ENCODE measurements at regions not wholly inside any gene's neighbourhood (a gene's known extent, or its start where the extent isn't known, plus 50 kb on each side); places are given as distances from the start of the nearest gene placed in this dataset.
A peak's percentile ranks its signal among the peaks of the same experiment; 100 is the strongest.

DNA sequence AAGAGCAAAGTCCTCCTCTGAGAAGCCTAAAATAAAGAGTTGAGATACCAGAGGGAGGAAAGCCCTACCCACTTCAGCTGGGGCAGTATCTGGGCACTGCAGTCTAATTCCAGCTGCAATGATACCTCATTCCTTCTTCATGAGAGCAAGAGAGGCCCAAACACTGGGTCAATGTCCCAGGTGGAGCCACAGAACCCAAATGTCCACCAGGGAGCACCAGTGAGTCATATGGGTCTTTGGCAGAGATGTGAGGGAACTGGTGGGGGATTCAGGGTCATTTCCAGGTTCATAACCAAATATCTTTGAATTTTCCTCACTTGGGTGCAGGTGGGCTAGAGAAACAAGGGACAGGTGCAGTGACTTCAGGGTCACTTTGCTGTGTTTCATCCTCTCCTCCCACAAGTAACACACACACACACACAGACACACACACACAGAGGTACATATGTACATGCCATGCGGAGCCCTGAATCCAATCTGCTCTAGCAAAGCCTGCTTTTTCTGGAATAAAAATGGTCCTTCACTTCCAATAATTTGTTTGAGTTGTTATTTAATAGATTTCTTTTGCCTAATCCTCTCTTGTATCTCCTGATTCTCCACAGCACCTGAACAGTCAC, 585.4 kb downstream of the SOX6 start:
- DNase-seq (ENCODE audit: low read depth), result peak; percentile 24

DNA sequence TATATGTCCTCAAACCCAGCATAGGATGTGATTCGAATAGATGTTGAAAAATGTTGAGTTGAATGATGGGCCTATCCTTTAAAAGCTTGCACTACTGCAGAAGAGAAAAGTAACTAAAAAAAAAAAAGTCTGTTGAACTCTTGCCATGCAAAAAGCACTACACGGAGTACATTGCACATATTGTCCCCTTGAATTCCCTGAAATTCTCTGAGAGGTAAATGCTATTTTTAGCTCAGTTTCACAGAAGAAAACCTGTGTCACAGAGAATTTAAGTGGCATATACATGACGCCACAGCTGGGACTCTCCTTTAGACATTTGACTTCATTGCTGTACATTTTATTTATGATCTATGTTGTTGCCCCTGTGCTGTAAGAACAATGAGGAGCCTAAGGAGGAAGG, 583.8 kb downstream of the SOX6 start:
- no peak for DNase-seq (ENCODE audit: low read depth)

DNA sequence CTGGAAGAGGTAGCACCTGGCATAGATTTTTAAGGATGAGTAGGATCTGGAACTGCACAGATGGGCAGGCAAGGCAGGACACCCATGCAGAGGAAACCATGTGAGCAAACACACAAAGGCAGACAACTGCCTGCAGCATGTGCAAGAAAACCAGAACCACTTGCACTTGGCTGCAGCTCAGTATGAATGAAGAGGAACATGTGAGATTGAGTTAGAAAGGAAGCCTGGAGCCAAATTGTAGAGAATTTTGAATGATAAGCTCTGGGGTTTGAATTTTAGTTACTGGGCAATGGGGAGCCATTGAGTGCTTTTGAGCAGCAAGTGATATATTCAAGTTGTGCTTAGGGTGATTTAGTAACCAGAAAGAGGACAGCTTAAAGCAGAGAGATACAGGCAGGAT, 583.4 kb downstream of the SOX6 start:
- no peak for DNase-seq (ENCODE audit: low read depth)

DNA sequence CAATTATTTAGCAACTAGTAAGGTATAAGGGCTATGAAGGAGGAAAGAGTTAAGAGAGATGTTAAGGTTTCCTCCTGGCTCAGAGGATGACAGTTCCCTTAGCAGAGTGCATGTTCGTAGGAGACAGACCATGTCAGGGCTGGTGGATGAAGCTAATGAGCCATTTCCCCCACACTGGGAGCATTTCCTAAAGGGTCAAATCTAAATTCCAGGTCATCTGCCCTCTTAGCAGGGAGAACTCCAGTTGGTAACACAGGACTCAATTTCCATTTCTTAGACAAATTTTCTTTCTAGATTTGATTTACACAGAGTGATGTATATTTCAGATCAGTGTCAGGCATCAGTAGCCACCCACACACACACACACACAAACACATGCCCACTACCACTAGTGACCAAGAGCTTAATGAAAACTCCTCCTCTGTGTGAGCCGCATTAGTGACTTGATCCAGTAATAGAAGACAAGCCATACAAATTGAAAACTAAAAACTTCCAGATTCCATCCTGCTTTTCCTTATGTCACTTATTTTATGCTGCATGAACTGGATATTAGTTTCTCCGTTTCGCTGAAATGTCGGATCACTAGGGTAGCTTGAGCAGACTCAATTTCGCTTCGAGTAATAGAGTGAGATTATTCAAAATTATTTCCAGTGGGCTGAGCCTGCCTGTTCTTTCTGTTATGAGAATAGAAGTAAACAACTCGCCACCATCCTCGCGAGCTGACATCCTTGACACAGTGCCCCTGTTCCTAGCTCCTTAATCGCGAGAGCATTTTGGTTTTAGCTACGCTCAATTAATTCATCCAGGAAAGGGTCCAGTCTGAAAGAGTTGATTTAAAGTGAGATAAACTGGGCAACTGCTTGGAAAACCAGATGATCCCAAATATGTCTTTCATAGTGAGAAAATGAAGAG, 582.6 kb downstream of the SOX6 start:
- DNase-seq (ENCODE audit: low read depth), result no peak

DNA sequence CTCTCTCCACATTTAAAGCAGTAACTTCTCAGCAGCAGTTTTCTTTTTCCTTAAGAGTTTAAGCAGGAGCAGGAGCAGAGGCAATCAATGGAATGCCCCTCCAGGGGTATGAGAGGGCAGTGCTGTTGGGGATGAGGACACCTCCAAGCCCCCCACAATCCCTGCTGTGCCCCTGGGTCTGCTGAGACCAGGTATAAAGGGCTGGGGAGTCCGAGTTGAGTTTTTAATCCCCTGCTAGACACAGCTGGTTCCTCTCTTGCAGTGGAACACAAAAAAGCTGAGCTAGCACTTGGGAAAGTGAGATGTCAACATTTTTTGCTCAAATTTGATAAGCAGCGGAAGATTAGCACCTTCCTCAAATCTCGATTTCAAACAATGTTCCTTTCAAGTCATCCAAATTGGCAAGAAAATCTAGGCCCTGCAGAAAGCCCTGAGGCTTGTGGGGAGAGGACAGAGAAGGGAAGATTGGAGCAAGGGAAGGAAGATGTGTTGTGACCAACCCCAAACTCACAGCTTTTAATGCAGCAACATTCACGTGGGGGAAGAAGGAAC, 581.9 kb downstream of the SOX6 start:
- no peak for DNase-seq (ENCODE audit: low read depth)

DNA sequence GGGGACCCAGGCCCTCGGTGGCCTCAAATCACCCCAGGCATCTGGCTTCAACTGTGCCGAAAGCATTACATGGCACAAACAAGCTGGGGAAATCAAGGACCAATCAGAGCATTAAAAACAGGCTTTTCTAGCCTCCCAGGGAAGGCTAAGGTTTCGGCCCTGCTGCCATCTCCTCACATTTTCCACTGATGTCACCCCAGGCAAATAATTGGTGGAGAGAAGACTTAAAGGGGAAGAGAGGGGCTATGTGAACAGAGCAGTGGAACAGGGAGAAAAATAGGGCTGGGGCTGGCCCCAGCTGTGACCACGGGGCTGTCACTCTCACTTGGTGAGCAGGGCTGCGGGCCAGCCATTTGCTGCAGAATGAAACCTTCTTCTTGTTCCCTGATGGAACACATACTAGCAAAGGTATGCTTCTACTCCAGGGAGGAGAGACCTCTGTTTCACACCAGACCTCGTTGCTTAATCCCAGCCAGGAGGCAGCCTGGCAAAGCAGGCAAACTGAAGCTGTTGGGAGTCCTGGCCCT, 581.3 kb downstream of the SOX6 start:
- DNase-seq (ENCODE audit: low read depth), result no peak

DNA sequence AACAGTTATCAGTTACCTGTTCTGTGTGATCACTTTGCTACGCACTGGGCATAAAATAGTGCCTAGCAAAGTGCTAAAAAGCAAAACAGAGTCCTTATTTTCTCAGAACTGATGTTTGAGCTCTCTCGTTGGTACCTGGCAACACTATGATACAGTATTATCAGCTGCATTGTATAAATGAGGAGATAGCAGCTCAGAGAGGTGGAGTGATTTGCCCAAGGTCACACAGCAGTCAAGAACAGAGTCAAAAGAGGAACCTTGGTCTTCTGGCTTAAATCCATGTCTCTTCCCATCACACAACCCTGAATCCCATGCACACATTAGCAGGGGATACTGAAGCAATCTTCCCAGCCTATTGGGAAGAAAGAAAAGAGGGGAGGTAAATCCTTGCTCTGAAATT, 580.5 kb downstream of the SOX6 start:
- no peak for DNase-seq (ENCODE audit: low read depth)

DNA sequence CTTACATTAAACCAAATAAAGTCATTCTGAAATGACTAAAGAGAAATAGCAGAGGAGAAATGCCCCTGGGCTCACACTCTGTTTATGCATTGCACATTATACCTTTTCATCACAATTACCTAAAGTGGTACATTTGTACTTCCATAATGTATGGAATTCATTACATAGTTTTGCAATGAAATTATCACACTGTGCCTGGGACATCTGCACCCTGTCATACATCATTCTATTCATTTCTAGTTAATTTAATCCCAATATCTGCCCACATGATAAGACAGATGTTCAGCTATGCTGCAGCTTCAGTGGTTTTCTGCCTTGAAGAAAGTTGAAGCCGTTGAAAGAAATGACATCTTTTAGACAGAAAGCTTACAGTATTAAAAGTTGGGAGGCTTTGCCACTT, 580.0 kb downstream of the SOX6 start:
- DNase-seq (ENCODE audit: low read depth), result no peak

DNA sequence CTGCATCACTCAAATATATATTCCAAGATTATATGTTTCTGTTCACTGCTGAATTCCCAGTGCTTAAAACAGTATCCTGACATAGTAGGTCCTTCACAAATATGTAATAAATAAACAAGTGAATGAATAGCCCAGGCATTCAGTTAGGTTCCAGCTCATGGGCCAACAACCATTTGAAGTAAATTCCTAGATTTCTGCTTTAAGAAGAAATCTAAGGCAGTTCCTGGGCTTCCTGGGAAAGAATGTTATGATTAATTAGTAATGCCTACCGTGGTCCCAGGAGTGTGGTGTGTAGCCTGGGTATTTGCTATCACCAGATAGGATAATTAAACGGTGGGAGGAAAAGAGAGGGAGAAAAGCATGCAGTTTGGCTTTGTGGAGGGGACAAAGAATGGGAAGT, 576.8 kb downstream of the SOX6 start:
- DNase-seq (ENCODE audit: low read depth), result no peak

DNA sequence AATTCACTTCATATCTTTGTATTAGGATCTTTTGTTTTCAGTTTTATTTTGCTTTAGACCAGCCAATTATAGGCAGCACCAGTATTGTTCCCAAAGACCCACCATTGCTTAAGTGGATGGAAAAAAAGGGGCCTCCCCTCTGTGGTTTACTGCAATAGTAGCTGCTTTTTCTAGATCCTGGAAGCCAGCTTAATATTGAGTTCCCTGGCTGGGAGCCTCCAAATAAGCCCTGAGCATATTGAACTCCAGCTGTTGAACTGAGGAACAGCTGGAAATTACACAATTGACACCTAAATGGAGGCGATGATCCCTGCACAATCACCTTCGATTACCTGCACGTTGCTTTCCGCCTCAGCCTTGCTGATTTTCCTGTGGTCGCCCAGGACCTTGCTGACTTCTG, 576.0 kb downstream of the SOX6 start:
- DNase-seq (ENCODE audit: low read depth), result no peak

DNA sequence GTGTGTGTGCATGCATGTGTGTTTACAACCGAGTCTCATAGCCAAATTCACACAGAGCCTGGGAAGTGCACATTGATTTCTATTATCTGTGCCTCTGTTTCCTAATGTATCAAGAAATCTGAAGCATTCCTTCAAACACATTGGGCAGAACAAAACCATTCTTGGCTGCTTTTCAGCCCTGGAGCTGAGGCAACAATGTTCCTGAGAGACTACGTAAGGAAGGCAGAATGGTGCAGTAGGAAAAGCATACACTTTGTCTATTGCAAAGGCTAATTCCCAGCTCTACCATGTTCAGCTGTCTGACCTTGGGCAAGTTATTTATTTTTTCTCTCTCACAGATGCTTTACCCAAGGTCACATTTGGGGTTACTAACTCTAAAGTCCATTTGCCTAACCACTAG, 575.5 kb downstream of the SOX6 start:
- no peak for DNase-seq (ENCODE audit: low read depth)

DNA sequence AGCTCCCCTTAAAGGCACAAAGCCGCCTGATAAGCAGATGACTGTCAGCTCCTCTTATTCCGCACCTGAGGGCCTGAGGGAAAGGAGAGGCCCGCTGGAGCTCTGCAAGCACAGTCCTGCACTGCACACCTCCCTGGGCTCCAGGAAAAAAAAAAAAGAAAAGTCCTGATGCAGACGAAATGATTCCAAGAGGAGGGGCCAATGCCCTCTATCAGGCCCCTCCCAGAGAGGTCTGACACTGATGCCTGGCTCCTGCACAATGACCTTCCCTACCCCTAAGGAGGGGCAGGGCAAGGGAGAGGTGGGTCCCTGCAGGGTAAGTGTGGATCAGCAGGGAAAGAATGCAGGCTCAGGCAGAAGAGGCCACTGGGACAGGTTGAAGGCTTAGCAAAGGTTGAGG, 572.7 kb downstream of the SOX6 start:
- no peak for DNase-seq (ENCODE audit: low read depth)

DNA sequence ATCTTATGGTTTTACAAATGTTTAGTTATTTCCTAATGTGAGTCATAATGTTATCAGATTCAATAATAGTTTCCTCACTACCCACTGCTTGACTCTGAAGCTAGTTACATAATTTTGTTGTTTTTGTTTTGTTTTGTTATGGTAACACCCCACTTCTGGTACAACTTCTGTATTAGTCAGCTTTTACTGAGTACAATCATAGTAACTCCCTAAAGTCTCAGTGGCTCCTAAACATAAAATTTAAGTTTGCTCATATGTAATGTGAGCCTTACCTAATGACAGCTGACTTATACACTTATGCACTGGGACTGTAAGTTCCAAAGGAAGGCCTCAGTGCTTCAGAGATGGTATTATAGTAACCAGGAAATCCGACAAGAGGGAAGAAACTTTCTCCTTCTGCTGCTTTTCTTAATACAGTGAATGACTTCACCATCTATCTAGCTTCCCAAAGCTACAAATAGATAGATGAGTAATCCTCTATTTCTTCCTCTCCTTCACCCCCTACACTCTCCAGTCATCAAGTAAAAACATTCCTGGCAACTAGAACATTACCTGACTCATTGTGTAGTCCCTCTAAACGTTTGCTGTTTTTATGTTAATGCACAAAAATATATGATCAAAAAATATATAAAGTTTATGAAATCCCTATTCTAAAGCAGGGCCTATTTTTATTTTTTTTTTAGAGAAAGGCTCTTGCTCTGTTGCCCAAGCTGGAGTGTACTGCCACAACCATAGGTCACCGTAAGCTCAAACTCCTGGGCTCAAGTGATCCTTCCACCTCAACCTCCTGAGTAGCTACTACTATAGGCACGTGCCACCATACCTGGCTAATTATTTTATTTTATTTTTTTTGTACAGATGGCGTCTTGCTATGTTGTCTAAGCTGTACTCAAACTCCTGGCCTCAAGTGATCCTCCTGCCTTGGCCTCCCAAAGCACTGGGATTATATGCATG, 563.0 kb downstream of the SOX6 start:
- peak; percentile 75 for DNase-seq (ENCODE audit: low read depth)

DNA sequence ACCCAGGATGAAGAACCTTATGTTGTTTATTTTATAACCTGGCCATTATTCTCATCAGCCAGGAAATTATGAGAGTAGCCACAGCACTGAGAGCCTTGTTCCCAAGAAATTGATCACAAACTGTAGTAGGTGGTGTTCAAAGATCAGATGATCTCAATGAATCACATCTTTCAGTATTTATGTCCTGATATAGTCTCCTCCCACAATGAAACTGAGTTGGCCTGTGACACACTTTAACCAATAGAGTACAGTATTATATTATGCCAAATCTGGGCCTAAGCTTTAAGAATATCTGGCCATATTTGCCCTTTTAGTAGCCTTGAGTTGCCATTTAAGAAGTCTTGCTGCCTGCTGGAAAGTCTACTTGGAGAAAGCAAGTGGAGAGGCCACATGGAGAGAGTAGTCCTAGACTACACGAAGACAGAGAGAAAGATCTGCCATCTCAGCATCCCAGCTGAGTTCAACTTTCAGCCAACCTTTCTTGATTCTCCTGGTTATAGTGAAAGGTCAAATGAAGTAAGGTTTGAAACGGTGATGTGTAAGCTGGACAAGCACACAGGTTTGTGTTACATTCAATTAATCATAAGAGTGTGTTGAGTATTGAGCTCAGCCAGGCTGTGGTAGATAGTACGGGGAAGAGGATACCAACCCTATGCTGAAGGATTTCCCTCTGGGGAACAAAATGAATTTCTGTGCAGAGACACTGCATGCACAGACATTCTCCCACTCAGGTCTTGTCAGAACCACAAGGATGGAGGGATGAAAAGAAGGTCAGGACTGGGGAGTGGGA, 561.8 kb downstream of the SOX6 start:
- no peak for DNase-seq (ENCODE audit: low read depth)

DNA sequence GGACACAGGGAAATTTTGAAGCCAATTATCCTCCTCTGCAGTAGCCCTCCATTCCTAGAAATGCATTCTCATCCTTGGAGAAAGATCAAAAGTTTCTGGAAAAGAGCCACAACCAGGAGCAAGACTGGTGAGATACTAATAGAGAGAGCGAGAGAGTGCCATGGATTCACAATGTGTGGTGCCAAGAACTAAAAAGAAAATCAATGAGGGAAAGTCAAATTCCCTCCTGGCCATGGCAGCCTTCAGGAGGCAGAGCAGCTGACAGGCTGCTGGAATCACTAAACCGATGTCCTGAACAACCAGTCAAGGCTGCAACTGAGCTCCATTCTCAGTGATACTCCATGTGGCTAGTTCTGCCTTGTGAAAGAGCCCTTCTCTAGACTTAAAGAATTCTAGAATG, 561.0 kb downstream of the SOX6 start:
- no peak for DNase-seq (ENCODE audit: low read depth)

DNA sequence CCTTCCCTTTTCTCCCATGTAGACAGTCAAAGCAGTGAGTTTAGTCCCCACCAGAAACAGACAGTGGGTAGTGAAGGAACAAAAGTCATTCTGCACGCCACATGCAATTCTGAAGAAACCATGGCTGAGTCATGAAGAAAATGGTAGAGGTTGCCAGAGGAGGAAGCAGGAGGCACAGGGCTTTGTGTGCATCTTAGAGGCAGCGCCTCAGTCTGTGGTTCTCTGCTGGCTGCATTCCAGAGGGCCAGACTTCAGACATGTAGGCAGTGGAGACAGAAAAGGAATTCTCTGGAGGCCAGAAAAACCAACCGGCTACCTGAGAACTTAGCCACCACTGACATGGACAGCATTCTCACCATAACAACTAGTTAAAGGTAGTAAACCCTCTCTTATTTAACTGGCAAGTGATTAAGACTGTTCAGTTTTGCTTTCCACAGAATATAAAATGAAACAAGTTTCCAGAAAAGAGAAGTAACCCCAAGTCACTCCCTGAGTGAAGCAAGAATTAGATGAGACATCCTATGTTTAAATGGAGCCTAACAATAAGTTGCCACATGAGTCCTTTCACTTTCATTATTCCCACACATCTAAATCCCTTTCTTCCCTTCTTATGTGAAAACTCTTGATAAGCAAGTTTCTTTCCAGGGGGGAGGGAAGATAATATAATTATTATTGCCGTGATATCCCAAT, 556.1 kb downstream of the SOX6 start:
- DNase-seq (ENCODE audit: low read depth), result peak; percentile 69

DNA sequence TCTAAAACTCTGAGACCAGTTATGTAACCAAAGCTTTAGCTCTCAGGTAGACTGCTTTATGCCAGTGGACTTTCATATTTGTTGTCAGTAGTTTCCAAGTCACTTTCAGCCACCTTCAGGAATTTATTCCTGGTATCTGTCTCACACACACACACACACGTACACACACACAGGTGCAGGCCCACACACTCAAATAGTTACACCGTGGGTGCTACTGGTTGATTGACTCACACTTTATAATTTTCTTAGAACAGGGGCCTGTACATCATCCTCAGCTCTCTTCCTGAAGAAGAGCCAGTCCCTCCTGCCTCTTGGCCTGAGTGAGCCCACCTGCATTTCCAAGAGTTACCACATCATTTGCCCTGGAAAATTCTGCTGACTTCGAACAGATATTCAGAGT, 555.2 kb downstream of the SOX6 start:
- no peak for DNase-seq (ENCODE audit: low read depth)

DNA sequence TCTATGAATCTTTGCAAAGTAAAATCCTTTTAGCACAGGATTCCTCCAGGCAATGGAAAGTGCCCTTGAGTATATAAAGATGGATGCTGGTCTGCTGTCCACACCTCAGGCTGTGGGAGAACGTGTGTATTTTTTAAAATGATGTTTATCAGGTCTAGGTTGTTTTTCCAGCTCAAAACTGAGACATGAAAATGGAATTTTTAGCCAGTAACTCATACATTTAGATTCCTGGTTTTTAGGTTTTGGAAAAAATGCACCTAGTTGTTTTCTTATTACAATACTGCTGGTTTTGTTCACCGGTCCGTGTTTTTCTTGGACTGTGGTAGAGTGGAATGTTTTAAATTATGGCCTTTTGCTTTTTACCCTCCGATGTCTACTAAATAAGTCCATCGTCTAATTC, 554.7 kb downstream of the SOX6 start:
- DNase-seq (ENCODE audit: low read depth), result no peak

DNA sequence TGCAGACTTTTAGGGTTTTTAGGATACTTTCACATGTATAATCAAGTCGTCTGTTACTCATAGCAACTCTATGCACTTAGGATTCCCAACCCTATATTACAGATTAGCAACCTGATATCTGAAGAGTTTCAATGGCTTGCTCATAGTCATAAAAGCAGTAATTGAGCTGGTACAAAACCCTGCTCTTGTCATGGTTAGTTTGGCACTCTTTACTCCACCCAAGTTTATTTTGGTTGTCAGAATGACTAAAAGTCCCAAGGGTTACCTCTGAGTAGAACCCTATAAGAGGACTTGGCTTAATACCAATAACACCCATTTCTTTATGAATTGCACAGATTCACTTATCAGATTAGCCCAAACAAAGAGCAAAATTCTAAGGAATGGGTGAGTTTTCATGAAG, 550.6 kb downstream of the SOX6 start:
- no peak for DNase-seq (ENCODE audit: low read depth)

DNA sequence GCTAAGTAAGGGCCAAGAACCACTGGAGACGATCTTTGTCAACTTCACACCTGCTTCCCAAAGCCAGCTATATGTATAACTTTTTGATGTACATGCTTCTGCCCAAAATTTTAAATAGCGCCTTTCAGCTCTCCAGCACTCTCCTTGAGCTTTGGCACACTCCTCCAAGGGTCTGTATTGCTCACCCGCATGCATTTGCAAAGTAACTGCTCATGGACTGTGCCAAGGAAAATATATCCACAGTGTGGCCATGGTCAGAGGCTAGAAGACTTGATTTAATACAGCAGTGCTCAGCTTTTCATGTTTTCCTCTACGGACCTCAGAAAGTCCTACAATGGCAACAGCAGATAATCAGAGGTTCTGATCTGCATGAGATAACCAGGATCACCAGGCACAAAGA, 550.1 kb downstream of the SOX6 start:
- no peak for DNase-seq (ENCODE audit: low read depth)
